Renal pelvis (tissue), 1 donor: ENCODE measurements at regions not wholly inside any gene's neighbourhood (a gene's known extent, or its start where the extent isn't known, plus 50 kb on each side); places are given as distances from the start of the nearest gene placed in this dataset.

Source experiments
- DNase-seq: peaks from one replicate; pipeline ENCODE4 v3.0.0-alpha.2; 2013

DNA sequence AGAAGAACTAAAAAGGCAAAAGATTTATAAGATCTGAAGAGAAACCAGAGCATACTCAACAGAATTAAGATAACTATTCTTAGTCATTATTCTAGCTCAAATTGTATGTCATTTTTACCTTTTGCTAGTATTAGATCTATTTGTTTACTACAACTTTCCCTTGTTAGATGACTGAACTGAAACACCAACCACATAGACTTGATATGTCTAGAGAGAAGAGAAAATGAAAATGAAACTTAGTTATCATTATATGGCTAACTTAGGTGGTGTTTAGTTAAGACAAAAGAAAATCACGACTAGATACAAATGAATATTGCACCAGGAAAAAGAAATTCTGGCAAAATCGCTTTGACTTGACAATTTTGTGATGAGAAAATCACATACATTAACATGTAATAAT, 690.8 kb downstream of the PCDH18 start:
- no peak for DNase-seq

DNA sequence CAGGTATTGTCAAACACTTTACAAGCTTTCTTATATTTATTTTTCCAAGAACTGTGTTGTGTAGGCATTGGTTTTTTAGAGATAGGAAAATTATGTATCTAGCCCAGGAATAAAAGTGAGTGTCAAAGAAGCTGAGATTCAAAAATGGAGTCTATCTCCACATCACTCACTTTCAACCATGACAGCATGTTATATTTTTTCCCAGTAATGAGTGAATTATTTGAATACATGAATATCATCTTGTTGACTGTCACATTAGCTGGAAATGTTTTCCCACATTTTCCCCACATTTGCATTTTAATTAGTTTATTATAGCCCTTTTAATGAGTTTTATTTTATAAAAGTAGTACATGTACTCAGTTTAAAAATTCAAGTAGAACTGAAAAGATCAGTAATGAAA, 693.7 kb downstream of the PCDH18 start:
- no peak for DNase-seq

DNA sequence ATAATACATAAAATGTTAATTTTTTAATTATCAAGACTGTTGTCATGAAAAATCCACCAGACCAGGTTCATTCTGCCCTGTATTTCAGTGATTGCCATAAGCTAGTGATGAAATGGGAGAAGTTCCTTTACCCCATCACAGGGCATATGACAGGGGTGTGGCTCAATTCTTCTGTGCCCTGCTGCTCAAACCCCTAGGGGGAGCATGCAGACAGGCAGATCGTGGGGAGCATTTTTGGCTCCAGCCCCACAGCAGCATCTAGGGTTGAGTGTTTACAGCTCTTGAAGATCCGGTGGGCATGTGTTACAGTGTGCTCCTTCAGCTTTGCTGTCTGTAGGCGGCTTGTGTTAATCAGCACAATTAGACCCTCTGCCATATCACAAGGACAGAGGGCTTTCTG, 700.7 kb downstream of the PCDH18 start:
- DNase-seq: no peak

DNA sequence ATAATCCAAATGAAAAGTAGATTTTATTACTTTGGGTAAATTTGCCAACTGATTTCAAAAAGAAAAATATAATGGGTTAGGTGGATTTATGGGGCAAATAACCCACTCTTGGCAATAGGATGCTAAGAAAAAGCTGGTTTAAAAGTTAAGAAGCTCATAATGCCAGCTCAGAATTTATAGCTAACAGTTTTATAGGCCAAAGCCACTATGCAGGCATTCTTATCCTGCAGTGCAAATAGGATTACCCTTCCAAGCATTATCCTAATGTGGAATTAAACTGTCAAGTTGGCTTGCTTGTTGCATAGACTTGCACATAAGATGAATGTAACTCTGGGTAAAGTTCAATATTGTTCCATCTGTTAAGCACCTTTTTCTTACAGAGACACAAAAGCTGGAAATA, 703.0 kb downstream of the PCDH18 start:
- no peak for DNase-seq

DNA sequence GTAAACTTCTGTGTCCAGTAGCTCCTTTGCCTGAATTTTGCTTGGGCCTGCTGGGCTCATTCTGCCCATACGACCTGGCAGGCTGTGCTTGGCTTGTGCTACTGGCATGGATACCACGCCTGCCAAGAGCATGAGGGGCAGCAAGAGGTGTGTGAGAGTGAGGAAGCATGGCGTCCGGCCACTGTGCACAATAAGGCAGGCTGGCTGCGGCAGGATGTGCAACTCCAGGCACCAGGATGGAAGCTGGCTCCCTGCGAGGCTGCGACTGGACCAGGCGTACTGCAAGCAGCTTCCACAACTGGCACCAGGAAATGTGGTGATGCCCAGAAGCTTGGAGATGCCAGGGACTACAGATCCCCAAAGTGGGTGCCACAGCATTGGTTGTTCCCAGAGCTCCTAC, 709.3 kb downstream of the PCDH18 start:
- DNase-seq: no peak

DNA sequence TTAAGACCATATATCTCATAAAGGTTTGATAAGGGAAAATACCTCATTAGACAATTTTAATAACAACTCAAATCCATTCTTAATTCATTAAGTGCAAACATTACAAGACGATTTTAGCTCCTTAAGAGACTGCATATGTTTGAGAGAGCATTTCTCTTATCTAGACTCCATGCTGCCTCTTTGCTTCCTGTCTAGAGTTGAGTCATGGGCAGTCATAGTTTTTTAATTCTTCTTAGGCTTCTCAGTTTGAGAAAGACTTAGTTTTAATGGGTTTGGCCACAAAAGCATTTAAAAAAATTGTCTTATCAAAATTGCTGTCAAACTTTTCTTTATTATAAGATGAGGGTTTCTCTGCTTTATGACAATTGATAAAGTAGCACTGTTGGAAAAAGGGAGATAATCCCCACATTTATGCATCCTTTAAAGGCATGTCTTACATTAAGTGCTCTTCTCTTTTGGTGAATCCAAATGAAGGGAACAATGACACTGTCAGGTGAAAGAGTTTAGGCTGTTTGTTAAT, 713.4 kb downstream of the PCDH18 start:
- no peak for DNase-seq

DNA sequence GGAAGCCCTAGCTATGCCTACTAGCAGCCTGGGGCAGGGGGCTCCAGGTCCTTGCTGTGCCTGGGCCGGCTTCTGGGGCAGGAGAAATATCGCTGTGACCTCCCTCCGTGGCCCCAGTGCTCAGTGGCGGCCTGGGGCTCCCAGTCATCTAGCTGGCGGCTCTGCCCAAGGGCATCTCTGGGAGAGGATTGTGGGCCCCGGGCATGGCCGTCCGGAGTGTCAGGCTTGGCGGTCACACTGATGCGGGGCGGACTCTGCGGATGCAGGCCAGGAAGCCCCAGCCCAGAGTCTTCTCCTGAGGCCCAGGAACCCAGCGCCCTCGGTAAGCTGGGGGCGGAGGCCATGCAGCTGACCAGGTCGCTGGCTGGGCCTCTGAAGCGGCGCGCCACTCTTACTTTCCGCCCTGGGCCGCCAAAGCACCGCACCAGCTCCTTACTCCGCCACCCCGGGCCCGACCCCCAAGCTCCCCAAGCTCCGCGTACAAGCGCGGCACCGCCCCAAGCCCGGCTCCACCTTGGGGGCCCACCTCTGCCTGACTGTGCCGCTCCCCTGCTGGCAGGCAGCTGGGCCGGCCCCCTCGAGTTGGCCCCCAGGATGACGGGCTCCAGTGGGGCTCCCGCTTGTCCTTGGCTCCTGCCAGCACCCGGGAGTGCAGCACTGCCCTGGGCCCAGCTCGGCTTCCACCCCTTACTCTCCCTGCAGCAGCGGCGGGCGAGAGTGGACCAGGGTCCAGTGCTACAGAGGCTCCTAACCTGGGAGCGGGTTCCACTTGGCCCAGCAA, 720.0 kb downstream of the PCDH18 start:
- no peak for DNase-seq

DNA sequence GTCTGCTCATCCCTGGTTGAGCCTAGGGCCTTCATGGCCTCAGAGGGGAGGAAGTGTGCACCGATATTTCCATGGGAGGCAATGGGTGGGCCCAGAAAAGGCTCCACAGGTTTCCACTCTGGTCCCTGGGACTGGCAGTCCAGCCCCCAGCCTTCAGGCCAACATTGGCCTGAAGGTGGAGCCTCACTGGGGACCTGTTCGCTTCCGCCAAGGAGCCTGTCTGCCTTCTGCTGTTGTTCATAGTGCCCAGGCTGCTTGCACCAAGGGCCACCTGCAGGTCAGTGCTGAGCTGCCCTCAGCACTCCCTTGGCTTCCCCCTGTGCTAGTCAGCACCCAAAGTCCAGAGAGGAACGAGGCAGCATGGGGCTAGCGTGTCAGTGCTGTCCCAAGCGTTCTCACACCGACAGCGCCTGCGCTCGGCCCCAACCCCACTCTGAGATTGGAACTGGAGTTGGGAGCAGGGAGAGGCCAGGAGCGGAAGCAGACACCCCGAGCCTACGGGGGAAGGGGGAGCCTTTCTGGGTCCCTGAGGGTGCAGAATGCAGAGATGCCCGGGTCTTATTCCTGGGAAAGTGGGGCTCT, 720.7 kb downstream of the PCDH18 start:
- no peak for DNase-seq

DNA sequence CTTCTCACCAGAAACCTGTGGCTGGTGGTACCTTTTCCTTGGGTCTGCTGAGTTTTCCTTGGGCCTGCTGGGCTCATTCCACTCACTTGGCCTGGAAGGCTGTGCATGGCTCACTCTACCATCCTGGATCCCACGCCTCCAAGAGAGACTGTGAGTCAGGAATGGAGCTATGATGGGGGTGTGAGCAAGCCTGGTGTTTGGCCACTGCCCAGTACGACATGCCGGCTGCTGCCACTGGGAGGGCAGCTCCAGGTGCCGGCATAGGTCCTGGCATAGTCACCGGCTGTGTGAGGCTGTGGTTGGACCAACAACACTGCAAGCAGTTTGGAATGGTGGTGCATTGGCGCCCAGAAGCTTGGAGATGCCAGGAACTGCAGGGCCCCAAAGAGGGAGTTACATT, 721.7 kb downstream of the PCDH18 start:
- no peak for DNase-seq

DNA sequence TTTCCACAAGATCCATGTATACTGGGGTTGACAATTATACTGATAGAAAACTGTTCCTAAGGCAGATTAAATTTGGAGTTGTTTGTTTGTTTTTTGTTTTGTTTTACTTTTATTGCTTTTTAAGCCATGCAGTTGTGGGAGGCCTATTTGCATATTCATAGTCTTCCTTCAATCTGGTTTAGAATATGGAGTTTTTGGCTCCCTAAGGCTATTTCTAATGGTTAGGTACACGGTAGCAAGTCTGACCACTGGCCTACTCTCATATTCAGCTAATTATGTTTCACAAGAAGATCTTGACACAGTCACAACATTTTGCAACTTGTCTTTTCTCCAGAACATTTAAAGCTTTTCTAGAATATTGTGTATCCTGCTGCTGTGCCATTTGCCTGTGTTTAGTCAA, 725.5 kb downstream of the PCDH18 start:
- no peak for DNase-seq

DNA sequence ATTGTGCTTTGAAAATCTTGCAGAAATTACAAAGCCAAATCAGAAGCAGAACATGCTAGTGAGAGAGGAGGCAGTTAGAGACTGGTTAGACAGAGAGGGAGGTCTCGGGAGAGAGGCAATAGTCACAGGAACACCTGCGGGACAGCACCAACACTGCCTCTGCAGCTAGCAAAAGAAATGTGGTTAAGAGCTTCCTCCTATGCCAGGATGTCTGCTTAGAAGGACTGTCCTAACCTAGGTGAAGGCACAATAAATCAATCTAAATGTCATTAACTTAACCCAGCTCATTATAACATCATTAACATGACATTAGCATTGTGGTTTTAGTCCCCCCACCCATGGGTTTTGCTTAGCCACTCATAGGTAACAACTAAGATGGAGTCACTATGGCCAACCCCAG, 726.7 kb downstream of the PCDH18 start:
- no peak for DNase-seq

DNA sequence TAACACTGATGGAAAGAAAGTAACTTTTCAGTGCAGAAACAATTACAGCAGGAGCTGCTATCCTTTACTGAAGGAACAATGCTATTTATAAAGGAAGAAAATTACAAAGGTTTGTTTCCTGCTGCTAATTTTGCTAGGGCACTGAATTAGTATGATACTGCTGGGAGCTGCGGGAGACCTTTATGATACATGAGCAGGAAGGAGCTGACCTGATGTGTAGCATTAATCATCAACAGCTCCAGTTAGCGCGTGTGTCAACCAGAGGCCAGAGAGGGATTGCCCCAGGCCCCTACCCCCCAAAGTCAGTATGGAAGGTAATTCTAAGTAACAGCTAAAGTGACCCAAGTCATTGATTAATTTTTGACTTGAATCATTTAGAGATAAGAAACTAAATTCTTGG, 728.9 kb downstream of the PCDH18 start:
- DNase-seq: no peak

DNA sequence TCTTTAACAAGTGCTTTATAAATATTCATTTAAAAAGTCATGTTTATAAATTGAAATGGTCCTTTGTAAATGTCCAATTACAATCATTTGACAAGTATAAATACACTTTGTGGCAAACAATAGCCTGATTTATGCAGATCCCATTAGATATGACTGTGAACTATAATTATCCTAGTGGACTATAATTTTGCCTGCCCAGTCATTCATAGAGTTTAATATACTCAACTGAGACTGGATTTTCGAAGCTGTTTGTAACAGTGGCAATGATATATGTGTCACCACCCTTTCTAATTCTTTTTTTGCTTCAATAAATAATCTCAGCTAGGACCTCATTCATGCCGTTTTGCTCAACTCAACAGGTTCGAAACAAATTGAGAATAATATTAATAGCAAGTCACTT, 732.0 kb downstream of the PCDH18 start:
- DNase-seq: no peak

DNA sequence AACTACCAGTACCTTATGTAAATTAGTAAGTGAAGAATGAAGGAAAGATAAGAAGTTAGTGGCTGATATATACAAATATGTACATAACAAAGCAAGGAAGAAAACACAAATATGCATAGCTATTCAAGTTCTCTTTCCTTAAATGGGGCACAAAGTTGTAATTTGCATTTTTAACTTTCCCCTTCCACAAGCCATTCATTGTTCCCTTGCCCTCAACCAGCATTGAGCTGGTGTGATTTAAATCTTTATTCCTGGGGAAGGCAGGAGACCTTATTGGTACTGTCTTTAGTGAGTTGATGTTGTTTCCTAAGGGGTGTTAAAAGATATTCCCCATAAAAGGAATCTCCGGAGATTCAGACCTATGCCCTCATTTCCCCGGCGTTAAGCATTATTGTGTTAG, 735.3 kb downstream of the PCDH18 start:
- no peak for DNase-seq

DNA sequence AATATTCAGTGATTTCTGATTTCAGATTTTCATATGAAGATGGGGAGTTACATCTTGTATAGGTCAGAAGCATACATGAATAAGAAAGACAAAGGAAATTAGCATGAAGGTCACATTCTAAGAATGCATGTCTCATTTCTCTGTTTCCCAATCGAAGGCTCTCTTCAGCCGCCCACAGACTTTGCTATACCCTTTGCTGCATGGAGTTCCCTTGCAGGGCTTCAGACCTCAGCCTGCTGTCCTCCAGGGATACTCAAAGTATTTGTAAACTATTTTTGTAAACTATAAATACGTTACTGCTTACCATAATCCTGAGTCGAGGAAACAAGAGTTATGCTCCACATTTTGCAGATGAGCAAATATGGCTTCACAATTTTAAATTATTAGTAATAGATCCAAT, 738.4 kb downstream of the PCDH18 start:
- DNase-seq: no peak

DNA sequence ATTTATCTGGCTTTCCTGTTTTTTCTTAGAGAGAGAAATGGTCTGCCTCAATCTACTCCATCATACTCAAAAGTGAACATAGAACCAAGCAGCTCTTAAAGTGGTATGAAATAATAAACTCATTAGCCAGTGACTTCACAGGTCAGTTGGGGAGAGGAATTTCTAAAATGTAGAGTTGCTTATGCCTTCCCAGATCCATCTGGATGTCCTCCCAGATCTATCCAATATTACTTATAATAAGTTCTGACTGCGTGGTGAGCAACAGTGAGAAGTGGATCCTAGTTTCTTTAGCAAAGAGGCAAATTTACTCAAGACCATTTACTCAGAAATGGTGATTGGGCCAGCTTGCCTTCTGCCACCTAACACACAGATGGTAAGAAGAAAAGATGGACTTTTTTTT, 748.0 kb downstream of the PCDH18 start:
- DNase-seq: no peak

DNA sequence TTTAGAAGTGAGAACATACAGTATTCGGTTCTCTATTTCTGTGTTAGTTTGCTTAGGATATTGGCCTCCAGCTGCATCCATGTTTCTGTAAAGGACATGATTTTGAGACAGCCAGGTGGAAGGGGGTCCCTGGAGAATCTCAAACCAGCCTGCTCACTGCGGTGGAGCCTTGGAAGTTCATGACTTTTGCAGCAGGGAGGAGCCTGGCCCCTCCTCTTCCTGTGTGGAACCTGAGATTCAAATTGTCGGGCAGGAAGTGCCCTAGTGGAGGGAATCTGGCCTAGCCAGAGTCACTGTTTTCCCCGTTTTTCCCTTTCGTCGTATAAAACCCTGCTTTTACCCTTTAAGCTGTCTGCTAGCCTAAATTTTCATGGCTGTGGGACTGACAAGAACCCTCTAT, 762.6 kb downstream of the PCDH18 start:
- DNase-seq: no peak

DNA sequence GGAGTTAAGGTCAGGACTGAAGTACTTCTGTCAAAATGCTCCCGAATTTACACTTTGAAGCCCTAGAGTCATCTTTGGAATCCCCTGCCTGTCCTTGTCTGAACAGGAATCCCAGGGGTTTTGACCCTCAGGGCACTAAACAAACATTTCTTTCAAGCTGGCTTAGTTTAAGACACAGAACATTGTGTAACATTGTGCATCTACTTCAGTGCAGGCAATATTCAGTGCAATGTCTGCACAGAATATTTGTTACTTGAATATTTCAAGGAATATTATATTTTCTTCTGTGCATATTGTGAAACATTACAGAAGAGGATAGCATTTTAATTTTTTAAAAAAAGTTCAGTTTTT, 763.4 kb downstream of the PCDH18 start:
- no peak for DNase-seq

DNA sequence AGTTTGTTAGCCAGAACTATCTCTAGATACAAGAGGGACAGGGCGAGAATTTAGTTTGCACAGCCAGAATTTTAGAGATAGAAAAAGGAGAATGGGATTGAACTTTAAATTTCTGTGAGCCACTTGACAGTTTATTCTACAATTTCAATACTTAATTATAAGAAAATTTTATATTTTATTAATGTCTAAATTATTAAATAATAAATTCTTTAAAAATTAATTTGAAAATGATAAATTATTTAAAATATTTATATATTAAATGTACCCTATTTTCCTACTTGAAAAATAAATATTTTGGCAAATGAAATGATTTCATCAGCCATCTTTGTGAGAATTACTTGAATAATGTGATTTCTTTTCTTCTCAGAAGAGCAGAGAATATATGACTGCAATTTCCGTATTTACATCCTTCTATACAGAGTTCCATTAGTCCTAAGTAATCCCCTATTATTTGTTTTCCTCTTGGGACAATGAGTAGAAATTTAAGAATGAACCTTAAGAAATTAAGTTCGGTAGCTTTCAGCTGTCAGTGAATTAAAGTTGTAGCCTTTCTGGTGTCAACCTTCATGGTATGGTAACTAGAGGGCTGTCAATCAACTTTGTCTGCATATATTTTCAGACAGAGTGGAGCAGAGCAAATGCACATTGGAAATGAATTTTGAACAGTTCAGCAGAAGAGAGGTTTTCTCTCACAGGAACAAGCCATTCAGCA, 763.9 kb downstream of the PCDH18 start:
- no peak for DNase-seq

DNA sequence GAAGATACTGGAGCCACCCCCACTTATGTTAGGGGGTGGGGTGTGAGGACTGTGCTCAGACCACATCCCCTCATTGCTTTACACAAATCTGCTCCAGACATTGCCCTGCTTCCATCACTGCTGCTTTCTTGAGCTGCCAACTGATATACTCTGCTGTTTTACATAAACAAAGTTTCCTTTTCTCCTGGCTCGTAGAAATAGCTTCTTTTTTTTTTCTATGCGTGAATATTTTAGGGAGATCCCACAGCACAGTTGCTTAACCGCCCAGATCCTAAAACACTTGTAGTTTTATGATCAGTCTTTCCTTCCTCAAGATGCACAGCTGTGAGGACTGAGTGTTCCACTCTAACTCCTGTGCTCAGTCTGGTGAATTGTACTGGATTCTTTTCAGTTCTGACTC, 768.4 kb downstream of the PCDH18 start:
- no peak for DNase-seq

DNA sequence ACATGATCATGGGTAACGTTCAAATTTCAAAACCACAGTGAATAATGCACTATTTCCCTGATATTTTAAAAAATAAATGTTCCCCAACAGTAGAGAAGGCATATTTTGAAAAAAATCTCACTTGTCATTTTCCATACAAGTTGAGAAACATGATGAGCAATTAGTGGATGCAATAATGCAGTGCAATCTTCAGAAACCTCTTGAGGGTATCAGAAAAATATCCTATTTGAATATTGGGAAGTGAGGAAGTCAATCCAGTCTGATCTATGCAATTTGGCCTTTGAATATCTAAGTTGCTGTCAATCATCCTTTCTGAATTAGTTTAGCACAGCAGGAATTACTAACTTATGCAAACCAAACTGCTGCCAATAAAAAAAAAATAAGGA, 776.8 kb downstream of the PCDH18 start:
- DNase-seq: no peak

DNA sequence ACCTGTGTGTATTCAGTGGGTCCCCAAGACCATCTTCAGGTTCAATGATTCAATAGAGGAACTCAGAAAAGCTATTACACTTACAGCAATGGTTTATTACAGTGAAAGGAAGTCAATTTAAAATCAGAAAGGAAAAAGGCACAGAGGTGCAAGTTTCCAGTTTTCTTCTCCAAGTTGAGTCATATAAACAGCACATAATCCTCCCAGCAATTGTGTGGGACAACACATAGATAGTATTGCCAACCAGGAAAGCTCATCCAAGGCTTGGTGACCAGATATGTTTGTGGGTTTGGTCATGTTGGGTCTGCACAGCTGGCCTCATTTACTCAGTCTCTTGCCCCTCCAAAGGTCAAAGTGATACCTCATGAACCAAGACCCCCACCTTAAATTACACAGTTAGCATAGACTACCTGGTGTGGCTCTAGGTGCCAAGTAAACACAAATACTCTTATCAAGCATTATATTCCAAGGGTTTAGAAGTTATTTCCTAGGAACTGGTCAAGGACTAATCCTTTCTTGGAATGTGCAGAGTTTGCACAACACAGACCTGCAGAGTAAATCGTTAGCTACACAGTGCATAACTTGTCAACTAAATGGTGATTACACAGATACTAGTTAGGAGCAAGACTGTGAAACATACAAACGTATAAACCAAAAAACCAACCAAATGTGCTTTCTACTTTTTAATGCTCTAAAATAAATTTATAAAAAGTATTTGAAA, 777.3 kb downstream of the PCDH18 start:
- no peak for DNase-seq

DNA sequence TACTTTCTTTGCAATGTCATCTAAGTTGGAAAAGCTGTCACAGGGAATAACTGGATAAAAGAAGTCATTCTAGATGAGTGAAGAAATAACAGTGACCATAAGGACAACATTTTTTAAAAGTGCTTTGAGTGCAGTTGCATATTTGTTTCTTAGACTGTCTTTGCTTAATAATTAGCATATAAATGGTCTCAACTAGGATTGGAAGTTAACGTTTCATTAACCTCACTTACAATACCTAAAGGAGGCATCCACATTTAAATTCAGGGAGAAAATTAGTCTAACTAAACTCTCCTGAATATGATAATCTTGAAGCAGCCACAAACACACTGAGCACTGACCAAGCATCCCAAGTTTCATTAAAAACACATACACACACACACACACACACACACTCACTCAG, 780.7 kb downstream of the PCDH18 start:
- DNase-seq: no peak
